H1 (cell line): ENCODE measurements at regions not wholly inside any gene's neighbourhood (a gene's known extent, or its start where the extent isn't known, plus 50 kb on each side); places are given as distances from the start of the nearest gene placed in this dataset.

Experiments
- CTCF ChIA-PET: fragments of 300-600 bp; sonication (Branson Sonifier 250); formaldehyde crosslinking; loops from one replicate; lab custom pipeline; 2021; ENCODE audit not compliant: partially characterized antibody; lab: Charles Lee
- POLR2A ChIA-PET: fragments of 300-600 bp; sonication (Branson Sonifier 250); formaldehyde crosslinking; loops from one replicate; lab custom pipeline; 2021; ENCODE audit warnings: inconsistent platforms; ENCODE audit not compliant: partially characterized antibody; lab: Charles Lee
- DNase-seq, 2 experiments: peaks; one replicate each; pipeline versions ENCODE4 v3.0.0 to v3.0.0-alpha.2; 2010 to 2022; ENCODE audit warnings: low spot score in 2 of 2, low read depth in 1 of 2, mixed read lengths in 1 of 2
- FAIRE-seq: peaks from 2 replicates; lab custom pipeline; 2011; peaks lifted over from hg19 to GRCh38; lab: Jason Lieb, UNC
- H2AFZ ChIP-seq: 2 replicates; pipeline ENCODE4 v1.8.1; 2012; ENCODE audit warnings: low read length, inconsistent platforms
- H2AK5ac ChIP-seq: 2 replicates; pipeline ENCODE4 v1.6.1; 2013; ENCODE audit warnings: low read depth, low read length
- H2BK120ac ChIP-seq: replicated peaks from 2 replicates; pipeline ENCODE3; 2013; ENCODE audit warnings: low read depth, low read length, inconsistent platforms
- H2BK12ac ChIP-seq: 2 replicates; pipeline ENCODE4 v1.6.1; 2013; ENCODE audit warnings: low read depth, low read length
- H2BK15ac ChIP-seq: 2 replicates; pipeline ENCODE4 v1.6.1; 2013; ENCODE audit warnings: low read length
- H2BK20ac ChIP-seq: 2 replicates; pipeline ENCODE4 v1.6.1; 2013; ENCODE audit warnings: low read length
- H2BK5ac ChIP-seq: 2 replicates; pipeline ENCODE4 v1.6.1; 2013; ENCODE audit warnings: low read depth, low read length
- H3K14ac ChIP-seq: 2 replicates; pipeline ENCODE4 v1.6.1; 2013; ENCODE audit warnings: inconsistent platforms; ENCODE audit not compliant: insufficient read length
- H3K18ac ChIP-seq: 2 replicates; pipeline ENCODE4 v1.6.1; 2013; ENCODE audit warnings: low read length; ENCODE audit errors: extremely low read depth
- H3K23ac ChIP-seq: 2 replicates; pipeline ENCODE4 v1.6.1; 2013; ENCODE audit warnings: inconsistent platforms; ENCODE audit not compliant: insufficient read length
- H3K23me2 ChIP-seq: 2 replicates; pipeline ENCODE4 v1.6.1; 2013; ENCODE audit warnings: low read depth, low read length
- H3K27ac ChIP-seq: 2 replicates; pipeline ENCODE4 v1.6.1; 2011; ENCODE audit warnings: low read depth, low read length, inconsistent platforms
- H3K27me3 ChIP-seq, 4 experiments: replicated peaks in 1 of 4; 1 replicate in 1 of 4; 2 replicates in 3 of 4; pipeline versions ENCODE4 v1.6.1 to v1.8.1; 2011 to 2013; ENCODE audit warnings: low read length in 3 of 4, mild to moderate bottlenecking in 3 of 4, inconsistent platforms in 2 of 4, mixed read lengths in 2 of 4, moderate library complexity in 1 of 4; ENCODE audit not compliant: control insufficient read depth in 3 of 4, insufficient read depth in 3 of 4; ENCODE audit errors: extremely low read depth in 1 of 4
- H3K36me3 ChIP-seq, 4 experiments: 2 replicates each; pipeline versions ENCODE4 v1.6.1 to v1.8.1; 2011 to 2013; ENCODE audit warnings: mild to moderate bottlenecking in 4 of 4, low read length in 3 of 4, moderate library complexity in 2 of 4, control low read depth in 1 of 4, inconsistent platforms in 1 of 4; ENCODE audit not compliant: insufficient read depth in 4 of 4, control insufficient read depth in 2 of 4
- H3K4ac ChIP-seq: replicated peaks from 2 replicates; pipeline ENCODE3; 2013; ENCODE audit warnings: low read length, low read depth, mixed read lengths, inconsistent platforms; ENCODE audit not compliant: insufficient read length
- H3K4me1 ChIP-seq, 4 experiments: replicated peaks in 1 of 4; 1 replicate in 1 of 4; 2 replicates in 3 of 4; pipeline versions ENCODE4 v1.6.1 to v1.8.1; 2011 to 2013; ENCODE audit warnings: low read length in 3 of 4, inconsistent platforms in 2 of 4, mixed read lengths in 1 of 4; ENCODE audit not compliant: insufficient read depth in 4 of 4, control insufficient read depth in 3 of 4
- H3K4me2 ChIP-seq, 2 experiments: 2 replicates each; pipeline versions ENCODE4 v1.6.1 to v1.8.1; 2011 to 2013; ENCODE audit warnings: low read depth in 2 of 2, low read length in 2 of 2, control low read depth in 1 of 2, inconsistent platforms in 1 of 2, mild to moderate bottlenecking in 1 of 2; ENCODE audit not compliant: insufficient read depth in 1 of 2
- H3K4me3 ChIP-seq, 4 experiments: fragments of 200-600, 300-600 bp in 1 of 4; sonication (generic), shearing (Covaris generic), sonication (Bioruptor Twin) in 1 of 4; 2 replicates each; pipeline versions ENCODE4 v1.5.1 to v1.8.1; 2011 to 2016; ENCODE audit warnings: low read length in 4 of 4, low read depth in 3 of 4, control low read depth in 2 of 4, inconsistent platforms in 2 of 4, mild to moderate bottlenecking in 2 of 4, mixed read lengths in 1 of 4, moderate library complexity in 1 of 4; ENCODE audit not compliant: insufficient read depth in 2 of 4; ENCODE audit errors: extremely low read depth in 1 of 4
- H3K56ac ChIP-seq: replicated peaks from 2 replicates; pipeline ENCODE3; 2013; ENCODE audit warnings: low read depth, mild to moderate bottlenecking, mixed read lengths, low read length, inconsistent platforms; ENCODE audit not compliant: insufficient read length
- H3K79me1 ChIP-seq: 2 replicates; pipeline ENCODE4 v1.6.1; 2013; ENCODE audit warnings: low read depth, low read length, control low read depth
- H3K79me2 ChIP-seq, 2 experiments: 2 replicates each; pipeline versions ENCODE4 v1.6.1 to v1.8.1; 2012 to 2013; ENCODE audit warnings: low read length in 2 of 2, mild to moderate bottlenecking in 2 of 2, inconsistent platforms in 1 of 2; ENCODE audit not compliant: insufficient read depth in 2 of 2, control insufficient read depth in 1 of 2
- H3K9ac ChIP-seq, 4 experiments: replicated peaks in 1 of 4; 1 replicate in 1 of 4; 2 replicates in 3 of 4; pipeline versions ENCODE4 v1.6.1 to v1.8.1; 2011 to 2013; ENCODE audit warnings: low read depth in 3 of 4, low read length in 3 of 4, control low read depth in 2 of 4, mild to moderate bottlenecking in 2 of 4, moderate library complexity in 2 of 4, inconsistent platforms in 1 of 4; ENCODE audit errors: extremely low read depth in 1 of 4
- H3K9me3 ChIP-seq, 2 experiments: 2 replicates each; pipeline versions ENCODE4 v1.6.1 to v1.8.1; 2012 to 2013; ENCODE audit warnings: mild to moderate bottlenecking in 2 of 2, moderate library complexity in 2 of 2, control low read depth in 1 of 2, inconsistent platforms in 1 of 2, low read depth in 1 of 2, low read length in 1 of 2, mixed read lengths in 1 of 2; ENCODE audit not compliant: insufficient read depth in 2 of 2
- H4K20me1 ChIP-seq, 2 experiments: replicated peaks in 1 of 2; 2 replicates each; pipeline versions ENCODE3 to v1.8.1; 2011 to 2013; ENCODE audit warnings: inconsistent platforms in 2 of 2, low read length in 2 of 2, mild to moderate bottlenecking in 1 of 2; ENCODE audit not compliant: insufficient read depth in 2 of 2, control insufficient read depth in 1 of 2
- H4K5ac ChIP-seq: 2 replicates; pipeline ENCODE4 v1.6.1; 2013; ENCODE audit warnings: low read length, low read depth, mixed read lengths, inconsistent platforms; ENCODE audit not compliant: insufficient read length
- H4K8ac ChIP-seq: 2 replicates; pipeline ENCODE4 v1.8.0; 2013; ENCODE audit warnings: mild to moderate bottlenecking, moderate library complexity, low read length, inconsistent platforms; ENCODE audit not compliant: insufficient read depth; ENCODE audit errors: extremely low read depth
- H4K91ac ChIP-seq: replicated peaks from 2 replicates; pipeline ENCODE3; 2013; ENCODE audit warnings: low read length, mixed read lengths, inconsistent platforms; ENCODE audit not compliant: insufficient read length
- CBX8 ChIP-seq: fragments of 300-800, 300-1000 bp; sonication (generic); IDR thresholded peaks from 2 replicates; pipeline ENCODE4 v1.7.1; 2016; ENCODE audit warnings: low read depth, low read length, borderline replicate concordance
- KDM1A ChIP-seq: fragments of 200-600, 300-600 bp; sonication (generic); IDR thresholded peaks from 2 replicates; pipeline ENCODE4 v1.7.1; 2016; ENCODE audit warnings: mild to moderate bottlenecking, low read length, borderline replicate concordance
- SP1 ChIP-seq: IDR thresholded peaks from 2 replicates; pipeline ENCODE4 v1.6.1; 2011; ENCODE audit warnings: low read depth, low read length
- WGBS, 2 experiments: shearing (Covaris generic) in 1 of 2; methylation state at CpG; one replicate each; pipeline versions ENCODE4 v1.1.6 to v1.1.7; 2013 to 2015; ENCODE audit warnings: low lambda C conversion rate in 2 of 2, mixed read lengths in 2 of 2, inconsistent platforms in 1 of 2, low coverage in 1 of 2, missing lambda C conversion rate in 1 of 2; ENCODE audit not compliant: insufficient replicate concordance in 2 of 2, insufficient coverage in 1 of 2, insufficient read length in 1 of 2; ENCODE audit errors: extremely low coverage in 1 of 2, missing lambda C conversion rate in 1 of 2; 5-methylcytosine and 5-hydroxymethylcytosine counted together

GRCh38 chr9:115225459-115226116 lies 107.6 kb upstream of the TNC start:
- ChIA-PET CTCF (interaction anchor here (0.6 to 1.9 kb wide), 7 partner anchors 9 to 564 kb away, joined by 3 to 7 read pairs (median 3); no protein-coding TSS in a partner anchor), POLR2A (no interaction called here)
- H3K79me2 ChIP-seq: no peaks in the 10 kb centered on the region

More at GRCh38 chr9:115225459-115226116, 107.6 kb upstream of the TNC start:
- Histone ChIP-seq H3K79me1 (no peaks in the 10 kb centered on the region), H2BK20ac (no peak overlapping the region), H3K4me3 (no peak overlapping the region), H3K4ac (no peak overlapping the region), H3K27me3 (no peaks in the 10 kb centered on the region), H3K23me2 (no peaks in the 10 kb centered on the region), H3K23ac (no peak overlapping the region), H3K9me3 (no peaks in the 10 kb centered on the region), H4K91ac (no peak overlapping the region), H3K9ac (no peak overlapping the region), H3K18ac (no peak overlapping the region), H2BK120ac (no peak overlapping the region), H2BK12ac (no peak overlapping the region), H3K56ac (no peak overlapping the region), H3K14ac (no peak overlapping the region), H3K36me3 (no peaks in the 10 kb centered on the region), H2AK5ac (0 out of 2 replicates have a peak overlapping the region, but pooled peaks have one; percentile 45), H3K4me2 (no peak overlapping the region), H3K27ac (no peak overlapping the region), H4K8ac (no peak overlapping the region), H4K20me1 (no peaks in the 10 kb centered on the region), H3K4me1 (no peaks in the 10 kb centered on the region), H2AFZ (no peak overlapping the region), H2BK15ac (no peak overlapping the region), H4K5ac (no peak overlapping the region), H2BK5ac (no peak overlapping the region)
- no peak for FAIRE-seq
- 89% methylated on average over 3 of the region's 3 CpGs; no CpG with 5 or more reads in 1 of the 2 experiments for WGBS, 2 experiments
- no peak for DNase-seq
- TF ChIP-seq SP1: no peak
- TF ChIP-seq CBX8: no peak
- 0 out of 2 replicates have a peak, but pooled peaks have one; percentile 54 for TF ChIP-seq KDM1A
